K562 (cell line): ENCODE measurements at regions not wholly inside any gene's neighbourhood (a gene's known extent, or its start where the extent isn't known, plus 50 kb on each side); places are given as distances from the start of the nearest gene placed in this dataset.

Source experiments
- ATAC-seq: fragments of 200-7000 bp; cut with Tn5 transposase; 3 replicates; pipeline ENCODE4 v1.9.1; 2020; ENCODE audit warnings: moderate library complexity
- BruUV-seq: library from RNA; stranded (reverse); fragments of 400-500 nt; replicated peaks from 2 replicates; lab custom pipeline; 2021; lab: Mats Ljungman, UMichigan
- CTCF ChIA-PET: fragments of 300-600 bp; formaldehyde crosslinking; extraction: SDS; loops from one replicate; lab custom pipeline; 2021; ENCODE audit warnings: low intra/inter-chr PET ratio; lab: Yijun Ruan, JAX
- POLR2A ChIA-PET: fragments of 300-600, 350-650 bp; sonication (Branson Sonifier 250); formaldehyde crosslinking; extraction: SDS; loops from one replicate; lab custom pipeline; 2021; ENCODE audit warnings: antibody characterized with exemption, inconsistent platforms; lab: Yijun Ruan, JAX
- DNase-seq, 4 experiments: peaks; one replicate each; pipeline versions ENCODE4 v3.0.0 to v3.0.0-alpha.2; 2011 to 2018; ENCODE audit warnings: low spot score in 3 of 4, mixed read lengths in 3 of 4; ENCODE audit errors: extremely low read depth in 1 of 4
- FAIRE-seq: peaks from 2 replicates; lab custom pipeline; 2011; peaks lifted over from hg19 to GRCh38; lab: Jason Lieb, UNC
- H2AFZ ChIP-seq: 2 replicates; pipeline ENCODE4 v1.6.0; 2011; ENCODE audit warnings: low read depth, low read length, control low read depth, inconsistent platforms
- H3K27ac ChIP-seq: fragments of 200-600 bp; 3 replicates; pipeline ENCODE4 v1.8.0; 2011; ENCODE audit warnings: low read depth, mild to moderate bottlenecking, control low read depth, inconsistent platforms, low read length, moderate library complexity, mixed read lengths; ENCODE audit errors: extremely low read depth
- H3K27me3 ChIP-seq, 2 experiments: fragments of 300-600 bp in 1 of 2; 2 replicates in 1 of 2; 3 replicates in 1 of 2; pipeline versions ENCODE4 v1.6.0 to v1.8.0; 2011; ENCODE audit warnings: inconsistent platforms in 2 of 2, low read length in 2 of 2, mild to moderate bottlenecking in 1 of 2, mixed read lengths in 1 of 2, moderate library complexity in 1 of 2; ENCODE audit not compliant: control insufficient read depth in 2 of 2, insufficient read depth in 2 of 2
- H3K36me3 ChIP-seq: fragments of 300-600 bp; 3 replicates; pipeline ENCODE4 v1.8.0; 2011; ENCODE audit warnings: mild to moderate bottlenecking, low read length, inconsistent platforms; ENCODE audit not compliant: control insufficient read depth, insufficient read depth
- H3K4me1 ChIP-seq, 2 experiments: fragments of 200-600 bp in 1 of 2; replicated peaks in 1 of 2; 2 replicates in 1 of 2; 3 replicates in 1 of 2; pipeline versions ENCODE4 v1.5.1 to v1.8.0; 2011; ENCODE audit warnings: inconsistent platforms in 2 of 2, low read length in 2 of 2, mild to moderate bottlenecking in 1 of 2, mixed read lengths in 1 of 2, moderate library complexity in 1 of 2; ENCODE audit not compliant: control insufficient read depth in 2 of 2, insufficient read depth in 2 of 2
- H3K4me2 ChIP-seq: 2 replicates; pipeline ENCODE4 v1.6.1; 2011; ENCODE audit warnings: low read length, control low read depth, inconsistent platforms, mixed read lengths; ENCODE audit not compliant: insufficient read depth
- H3K4me3 ChIP-seq: fragments of 200-600 bp; sonication (generic), shearing (Covaris generic); 2 replicates; pipeline ENCODE4 v1.5.1; 2016; ENCODE audit warnings: control low read depth, inconsistent platforms
- H3K79me2 ChIP-seq: fragments of 200-600 bp; 3 replicates; pipeline ENCODE4 v1.8.0; 2011; ENCODE audit warnings: low read length, inconsistent platforms; ENCODE audit not compliant: control insufficient read depth, insufficient read depth
- H3K9ac ChIP-seq, 2 experiments: 2 replicates each; pipeline versions ENCODE4 v1.6.0 to v1.6.1; 2011; ENCODE audit warnings: low read depth in 2 of 2, low read length in 2 of 2, control low read depth in 1 of 2, inconsistent platforms in 1 of 2, mild to moderate bottlenecking in 1 of 2, mixed read lengths in 1 of 2; ENCODE audit not compliant: insufficient read depth in 1 of 2
- H3K9me1 ChIP-seq: one replicate; pipeline ENCODE4 v1.6.0; 2011; ENCODE audit warnings: inconsistent platforms, mild to moderate bottlenecking, low read length, moderate library complexity; ENCODE audit not compliant: control insufficient read depth, insufficient read depth
- H3K9me3 ChIP-seq: replicated peaks from 2 replicates; pipeline ENCODE4 v1.5.1; 2011; ENCODE audit warnings: low read depth, low read length, inconsistent platforms; ENCODE audit not compliant: control insufficient read depth, insufficient read depth
- H4K20me1 ChIP-seq: replicated peaks from 2 replicates; pipeline ENCODE4 v1.6.1; 2011; ENCODE audit warnings: low read length, inconsistent platforms, mixed read lengths; ENCODE audit not compliant: control insufficient read depth, insufficient read depth
- BRCA1 ChIP-seq, 2 experiments: fragments of 450-650 bp in 1 of 2; sonication (generic) in 1 of 2; formaldehyde crosslinking in 1 of 2; IDR thresholded peaks; 2 replicates each; pipeline versions ENCODE4 v1.5.0 to v1.6.1; 2017 to 2020; ENCODE audit warnings: mild to moderate bottlenecking in 1 of 2, missing genetic modification reagents in 1 of 2
- CTBP1 ChIP-seq: fragments of 450-650 bp; IDR thresholded peaks from 2 replicates; pipeline ENCODE4 v1.6.1; 2016; ENCODE audit warnings: borderline replicate concordance
- EZH2 ChIP-seq: IDR thresholded peaks from 2 replicates; pipeline ENCODE4 v1.6.1; 2012; ENCODE audit warnings: low read depth, mild to moderate bottlenecking, inconsistent platforms, low read length, borderline replicate concordance
- FOXM1 ChIP-seq, 2 experiments: fragments of 450-650 bp in 1 of 2; sonication (generic) in 1 of 2; formaldehyde crosslinking in 1 of 2; IDR thresholded peaks; 2 replicates each; pipeline versions ENCODE4 v1.6.1 to v1.9.0; 2017 to 2022; ENCODE audit warnings: low read depth in 2 of 2, mild to moderate bottlenecking in 2 of 2, missing genetic modification reagents in 1 of 2, moderate library complexity in 1 of 2
- PRDM10 ChIP-seq: fragments of 450-650 bp; IDR thresholded peaks from 2 replicates; pipeline ENCODE4 v1.6.1; 2018; ENCODE audit not compliant: partially characterized antibody
- RBM15 ChIP-seq: fragments of 200-400 bp; formaldehyde crosslinking; IDR thresholded peaks from 2 replicates; pipeline ENCODE4 v1.6.1; 2018; ENCODE audit warnings: mild to moderate bottlenecking, low read length, moderate library complexity; ENCODE audit not compliant: insufficient read depth
- RREB1 ChIP-seq: fragments of 250-450 bp; sonication (Bioruptor Pico); IDR thresholded peaks from 2 replicates; pipeline ENCODE4 v1.4.0; 2020
- SNRNP70 ChIP-seq: fragments of 200-400 bp; formaldehyde crosslinking; optimal IDR thresholded peaks from 2 replicates; pipeline ENCODE3; 2017; ENCODE audit warnings: low read depth, low read length
- TARDBP ChIP-seq: fragments of 450-650 bp; IDR thresholded peaks from 2 replicates; pipeline ENCODE4 v1.6.1; 2016
- ZNF707 ChIP-seq: fragments of 250-450 bp; sonication (Bioruptor Pico); conservative IDR thresholded peaks from 2 replicates; pipeline ENCODE4 v1.8.0; 2022; ENCODE audit warnings: inconsistent platforms, mild to moderate bottlenecking, moderate library complexity
- WGBS: fragments of 100-300 bp; shearing (Covaris generic); methylation state at CpG from one replicate; pipeline ENCODE4 v1.1.6; 2016; ENCODE audit warnings: low coverage, mixed read lengths; ENCODE audit not compliant: insufficient coverage; ENCODE audit errors: missing lambda C conversion rate; 5-methylcytosine and 5-hydroxymethylcytosine counted together
- in situ Hi-C: fragments of 300-500 bp; cut with MboI; formaldehyde crosslinking; loops from 4 replicates; pipeline ENCODE4 v1.15.0; 2018; ENCODE audit warnings: inconsistent platforms, mixed read lengths
- intact Hi-C: fragments of 100-400 bp; cut with micrococcal nuclease; formaldehyde crosslinking; loops from 2 replicates; pipeline ENCODE4 v1.14.2; 2022

- TF ChIP-seq RREB1 (CRISPR knock-in tag) (no peak), ZNF707 (no peak)
These were observed 204.0 kb upstream of the PUDP start (continued) for GRCh38 chrX:7351926-7352325.

- no peak overlapping the region for H3K4me2 ChIP-seq
- H2AFZ ChIP-seq = no peak overlapping the region
- DNase-seq (no peak), ATAC-seq (no peak), FAIRE-seq (no peak)
- BruUV-seq = no TSS peak
- no peaks in the 10 kb centered on the region for H3K79me2 ChIP-seq
- no peaks in the 10 kb centered on the region for H3K27me3 ChIP-seq
- ChIA-PET CTCF (no interaction called here), POLR2A (no interaction called here)
- no peak overlapping the region for H3K27ac ChIP-seq
- no peak overlapping the region for H3K4me3 ChIP-seq
- no peak overlapping the region for H3K9ac ChIP-seq
- no peaks in the 10 kb centered on the region for H3K9me3 ChIP-seq
- WGBS = 3% methylated on average over 5 of the region's 5 CpGs
- in situ Hi-C loops (no loop called here), intact Hi-C loops (no loop called here)
- H3K36me3 ChIP-seq = no peaks in the 10 kb centered on the region
- H4K20me1 ChIP-seq = no peaks in the 10 kb centered on the region
- H3K9me1 ChIP-seq = no peaks in the 10 kb centered on the region
- no peaks in the 10 kb centered on the region for H3K4me1 ChIP-seq
- TF ChIP-seq PRDM10 (no peak), FOXM1 (IDR thresholded peaks at IDR 0.05; ENCODE audit: low read depth) (no peak), FOXM1 (CRISPR knock-in tag; IDR thresholded peaks at IDR 0.05; ENCODE audit: low read depth) (no peak), TARDBP (no peak), SNRNP70 (no peak), EZH2 (no peak), RBM15 (no peak), CTBP1 (no peak), BRCA1 (IDR thresholded peaks at IDR 0.05) (no peak), BRCA1 (CRISPR knock-in tag; IDR thresholded peaks at IDR 0.05) (no peak)
These were observed 199.5 kb upstream of the PUDP start for GRCh38 chrX:7347465-7347864.
